Prostate gland (tissue), 2 donors: ENCODE measurements at regions not wholly inside any gene's neighbourhood (a gene's known extent, or its start where the extent isn't known, plus 50 kb on each side); places are given as distances from the start of the nearest gene placed in this dataset.

Source experiments
- POLR2A ChIP-seq: fragments of 450-650 bp; IDR thresholded peaks from one replicate; pipeline ENCODE4 v1.6.1; 2016; ENCODE audit warnings: antibody characterized with exemption, mild to moderate bottlenecking
- TF ChIP-seq, protein P1 (sequence below), 4 experiments: fragments of 200-600 bp in 2 of 4; fragments of 450-650 bp in 2 of 4; sonication (generic) in 2 of 4; IDR thresholded peaks; 1 replicate in 3 of 4; 2 replicates in 1 of 4; pipeline ENCODE4 v1.5.1; 2016 to 2019; ENCODE audit warnings: antibody characterized with exemption in 4 of 4, mild to moderate bottlenecking in 2 of 4, moderate library complexity in 2 of 4

DNA sequence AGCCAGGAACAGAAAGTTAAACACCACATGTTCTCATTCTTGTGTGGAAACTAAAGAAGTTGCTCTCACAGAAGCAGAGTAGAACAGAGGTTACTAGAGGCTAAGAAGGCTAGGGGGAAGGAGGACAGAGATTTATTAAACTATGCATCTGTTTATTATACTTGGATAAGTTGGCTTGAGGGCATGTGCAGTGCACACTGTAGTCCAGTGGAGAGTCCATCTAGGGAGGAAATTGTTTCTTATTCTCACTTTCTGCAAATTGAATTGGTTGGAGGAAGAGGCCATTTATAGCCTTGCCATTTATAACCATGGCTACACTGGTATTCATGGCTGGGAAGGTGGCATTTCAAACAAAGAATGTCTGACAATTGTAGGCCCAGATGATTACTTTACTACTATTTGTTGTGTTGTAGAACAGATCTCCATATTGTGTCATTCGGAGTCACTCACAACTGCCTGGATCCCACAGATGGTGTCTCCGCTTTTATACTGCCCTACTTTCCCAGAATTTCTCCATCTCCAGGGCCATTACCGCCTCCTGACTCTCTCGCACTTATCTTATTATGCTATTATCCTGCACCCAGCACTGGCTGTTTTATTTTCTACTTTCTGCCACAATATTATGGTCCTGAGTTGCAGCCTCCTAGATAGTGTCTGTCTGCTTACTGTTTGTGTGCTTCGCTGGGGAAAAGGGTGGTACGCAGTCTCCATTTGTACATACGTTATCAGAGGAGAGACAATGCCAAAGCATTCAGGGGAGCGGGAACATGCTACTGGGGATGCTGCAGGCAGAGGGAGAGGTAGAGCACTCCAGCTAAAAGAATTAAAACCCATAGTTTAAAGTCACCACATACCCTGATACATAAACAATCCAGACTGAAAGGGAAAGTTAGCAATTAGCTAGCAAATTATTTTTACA lies 169.3 kb upstream of the BLID start:
- TF ChIP-seq, protein P1, sequence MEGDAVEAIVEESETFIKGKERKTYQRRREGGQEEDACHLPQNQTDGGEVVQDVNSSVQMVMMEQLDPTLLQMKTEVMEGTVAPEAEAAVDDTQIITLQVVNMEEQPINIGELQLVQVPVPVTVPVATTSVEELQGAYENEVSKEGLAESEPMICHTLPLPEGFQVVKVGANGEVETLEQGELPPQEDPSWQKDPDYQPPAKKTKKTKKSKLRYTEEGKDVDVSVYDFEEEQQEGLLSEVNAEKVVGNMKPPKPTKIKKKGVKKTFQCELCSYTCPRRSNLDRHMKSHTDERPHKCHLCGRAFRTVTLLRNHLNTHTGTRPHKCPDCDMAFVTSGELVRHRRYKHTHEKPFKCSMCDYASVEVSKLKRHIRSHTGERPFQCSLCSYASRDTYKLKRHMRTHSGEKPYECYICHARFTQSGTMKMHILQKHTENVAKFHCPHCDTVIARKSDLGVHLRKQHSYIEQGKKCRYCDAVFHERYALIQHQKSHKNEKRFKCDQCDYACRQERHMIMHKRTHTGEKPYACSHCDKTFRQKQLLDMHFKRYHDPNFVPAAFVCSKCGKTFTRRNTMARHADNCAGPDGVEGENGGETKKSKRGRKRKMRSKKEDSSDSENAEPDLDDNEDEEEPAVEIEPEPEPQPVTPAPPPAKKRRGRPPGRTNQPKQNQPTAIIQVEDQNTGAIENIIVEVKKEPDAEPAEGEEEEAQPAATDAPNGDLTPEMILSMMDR (IDR thresholded peaks at IDR 0.05): no peak
- no peak for TF ChIP-seq POLR2A
